Activated CD4-positive, alpha-beta T cell treated with anti-CD3 and anti-CD28 coated beads, Interleukin-10, Interleukin-2, amounts not matched to agents 100 ng/mL and 50 ng/mL, durations not matched to agents 16 hours and 8 hours (primary cell): ENCODE measurements at regions not wholly inside any gene's neighbourhood (a gene's known extent, or its start where the extent isn't known, plus 50 kb on each side); places are given as distances from the start of the nearest gene placed in this dataset.
A peak's percentile ranks its signal among the peaks of the same experiment; 100 is the strongest.
"Not testable (repeated sequence)": the region's sequence is repeated elsewhere in the genome, so short reads cannot be mapped to it uniquely, and the experiment has no call there.

Experiments
- DNase-seq: peaks from one replicate; pipeline ENCODE4 v3.0.0-alpha.2; 2020

- no peak for DNase-seq
These were observed 295.4 kb upstream of the DAB2 start for GRCh38 chr5:39720136-39720535.

DNA sequence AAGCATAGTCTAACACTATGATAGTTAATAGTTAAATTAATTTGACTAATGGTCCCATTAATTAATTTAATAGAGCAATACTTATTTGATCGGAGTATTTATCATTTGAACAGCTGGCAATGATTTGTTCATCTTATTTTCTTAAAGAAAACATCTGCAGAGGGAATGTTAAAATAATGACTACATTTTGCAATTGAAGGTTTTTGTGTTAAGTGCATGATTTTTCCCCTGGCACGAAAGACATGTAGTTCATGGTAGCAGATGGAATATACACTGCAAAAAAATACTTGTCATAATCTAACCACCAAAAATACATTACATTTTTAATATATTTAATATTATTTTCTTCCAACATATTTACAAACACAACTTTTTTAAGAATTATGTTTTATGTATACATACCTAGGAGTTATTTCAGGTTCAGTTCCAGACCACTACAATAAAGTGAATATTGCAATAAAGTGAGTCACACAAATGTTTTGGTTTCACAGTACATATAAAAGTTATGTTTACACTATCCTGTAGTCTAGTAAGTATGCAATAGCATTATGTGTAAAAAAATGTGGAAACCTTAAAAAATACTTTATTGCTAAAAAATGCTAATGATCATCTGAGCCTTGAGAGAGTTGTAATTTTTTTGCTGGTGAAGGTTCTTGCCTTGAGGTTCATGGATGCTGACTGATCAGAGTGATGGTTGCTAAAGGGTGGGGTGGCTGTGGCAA, 292.6 kb upstream of the DAB2 start:
- DNase-seq = no peak

- peak; percentile 59 for DNase-seq
These were observed 291.8 kb upstream of the DAB2 start for GRCh38 chr5:39716532-39717028.

DNA sequence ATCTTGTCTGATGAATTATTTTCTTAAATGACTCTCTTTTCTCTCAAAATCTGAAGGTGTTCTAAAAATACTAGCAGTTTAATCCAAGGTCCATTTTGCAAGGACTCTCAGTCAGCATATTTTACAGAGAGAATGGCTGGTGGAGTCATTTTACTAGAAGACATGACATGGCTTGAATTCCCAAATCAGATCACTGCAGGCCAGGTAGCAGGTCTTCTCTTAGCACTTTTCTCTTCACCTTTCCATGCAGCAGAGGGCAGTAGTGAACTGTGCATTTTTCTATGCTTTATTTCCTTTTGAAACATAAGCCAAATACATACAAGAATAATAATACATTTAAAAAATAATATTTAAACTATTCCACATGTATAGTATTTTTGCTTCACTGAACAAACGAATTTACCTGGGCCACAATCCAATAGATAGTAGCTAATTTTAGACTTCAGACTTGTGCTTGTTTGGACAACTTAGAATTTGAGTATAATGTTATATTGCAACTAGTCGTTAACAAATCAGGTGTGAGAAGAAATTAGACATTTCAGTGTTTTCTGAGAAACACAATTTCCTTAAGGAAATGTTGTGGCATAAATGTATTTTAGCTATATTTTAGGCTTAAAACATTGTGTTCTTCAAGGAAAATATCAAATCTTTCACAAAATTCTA, 289.4 kb upstream of the DAB2 start:
- DNase-seq = peak; percentile 64

DNA sequence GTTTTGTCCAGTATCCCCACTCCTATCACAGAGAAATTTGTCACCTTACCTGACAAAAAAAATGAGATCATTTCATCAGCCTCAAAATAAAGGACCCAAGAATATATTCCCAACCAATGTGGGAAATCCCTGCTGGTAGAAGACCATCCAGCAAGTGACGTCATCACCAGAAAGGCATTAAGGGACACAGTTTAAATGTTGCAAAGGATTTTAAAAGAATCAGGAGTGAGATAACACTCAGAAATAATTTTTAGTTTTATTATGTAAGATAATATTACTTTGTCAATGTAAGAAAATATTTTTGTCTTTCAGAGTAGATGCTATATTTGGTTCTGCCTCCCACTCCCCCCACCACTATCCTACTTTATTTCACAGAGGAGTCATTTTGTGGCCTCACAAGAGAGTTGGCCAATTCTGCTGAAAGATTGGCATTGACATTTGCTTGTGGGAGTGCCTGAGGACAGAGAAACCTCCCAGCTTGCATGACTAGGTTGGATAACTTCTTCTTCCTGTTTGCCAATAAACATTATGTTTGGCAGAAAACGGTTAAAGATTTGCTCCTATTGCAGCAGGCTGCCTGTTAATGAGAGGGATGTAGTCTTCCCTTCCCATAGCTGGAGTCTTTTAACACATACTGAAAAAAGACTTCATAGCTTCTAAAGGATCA, 288.6 kb upstream of the DAB2 start:
- no peak for DNase-seq

- DNase-seq = no peak
These were observed 287.8 kb upstream of the DAB2 start for GRCh38 chr5:39712316-39713249.

GRCh38 chr5:39711821-39712220, 287.0 kb upstream of the DAB2 start:
- no peak for DNase-seq

DNA sequence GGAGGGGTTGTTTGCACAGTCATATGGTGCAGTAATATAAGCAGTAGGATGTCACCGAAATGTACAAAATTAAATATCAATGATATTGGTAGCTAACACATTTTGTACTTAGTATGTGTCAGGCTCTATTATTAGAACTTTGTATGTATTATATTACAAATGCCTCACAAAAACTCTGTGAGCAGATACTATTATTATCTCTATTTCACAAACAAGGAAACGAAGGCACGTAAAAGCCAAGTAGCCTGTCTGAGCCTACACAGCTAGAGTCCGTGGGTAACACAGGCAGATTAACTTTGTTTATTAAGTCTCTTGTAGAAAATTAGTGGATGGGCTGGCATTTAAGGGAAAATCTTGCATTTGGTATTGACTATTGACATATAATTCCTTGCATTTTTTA, 284.3 kb upstream of the DAB2 start:
- DNase-seq = no peak

GRCh38 chr5:39702928-39703327, 278.1 kb upstream of the DAB2 start:
- DNase-seq = no peak

DNA sequence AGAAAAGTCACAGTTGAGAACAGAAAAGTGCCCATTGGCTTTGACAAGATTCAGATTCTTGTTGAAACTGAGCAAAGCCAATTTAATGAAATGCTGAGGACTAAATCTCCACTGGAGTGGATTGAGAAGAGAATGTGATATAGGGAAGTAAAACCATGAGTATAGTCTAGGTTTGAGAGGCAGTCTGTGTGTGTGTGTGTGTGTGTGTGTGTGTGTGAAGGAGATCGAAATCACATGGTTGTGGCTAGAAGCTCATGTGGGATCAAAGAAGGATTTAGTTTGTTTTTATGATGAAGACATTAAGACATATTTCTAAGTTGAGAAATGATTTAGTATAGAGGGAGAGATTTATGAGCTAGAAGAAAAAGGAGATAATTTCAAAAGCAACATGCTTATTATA, 275.7 kb upstream of the DAB2 start:
- no peak for DNase-seq

- no peak for DNase-seq
These were observed 274.2 kb upstream of the DAB2 start for GRCh38 chr5:39698838-39699560.

GRCh38 chr5:39697881-39698280, 273.1 kb upstream of the DAB2 start:
- no peak for DNase-seq

GRCh38 chr5:39696672-39697398, 272.1 kb upstream of the DAB2 start:
- DNase-seq = no peak

GRCh38 chr5:39691993-39692392, 267.2 kb upstream of the DAB2 start:
- no peak for DNase-seq

DNA sequence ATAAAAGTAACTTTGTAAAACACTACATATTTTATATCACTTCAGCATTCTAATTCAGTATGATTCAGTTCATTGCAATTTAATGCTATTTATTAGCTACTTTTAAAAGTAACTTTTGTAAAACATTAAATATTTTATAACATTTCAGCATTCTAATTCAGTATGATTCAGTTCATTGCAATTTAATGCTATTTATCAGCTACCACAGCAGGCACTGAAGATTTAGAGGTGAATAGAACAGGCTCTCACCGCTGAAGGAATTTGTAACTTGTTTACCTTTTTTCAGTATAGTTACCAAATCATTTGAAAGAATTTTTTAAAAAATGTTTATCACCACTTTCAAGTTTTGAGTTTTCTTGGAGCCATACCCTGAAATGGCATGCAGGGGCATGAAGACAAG, 266.4 kb upstream of the DAB2 start:
- DNase-seq = no peak

GRCh38 chr5:39689919-39690318, 265.1 kb upstream of the DAB2 start:
- DNase-seq = no peak

GRCh38 chr5:39687924-39688323, 263.1 kb upstream of the DAB2 start:
- not testable (repeated sequence) for DNase-seq

- no peak for DNase-seq
These were observed 255.4 kb upstream of the DAB2 start for GRCh38 chr5:39680213-39680612.

DNA sequence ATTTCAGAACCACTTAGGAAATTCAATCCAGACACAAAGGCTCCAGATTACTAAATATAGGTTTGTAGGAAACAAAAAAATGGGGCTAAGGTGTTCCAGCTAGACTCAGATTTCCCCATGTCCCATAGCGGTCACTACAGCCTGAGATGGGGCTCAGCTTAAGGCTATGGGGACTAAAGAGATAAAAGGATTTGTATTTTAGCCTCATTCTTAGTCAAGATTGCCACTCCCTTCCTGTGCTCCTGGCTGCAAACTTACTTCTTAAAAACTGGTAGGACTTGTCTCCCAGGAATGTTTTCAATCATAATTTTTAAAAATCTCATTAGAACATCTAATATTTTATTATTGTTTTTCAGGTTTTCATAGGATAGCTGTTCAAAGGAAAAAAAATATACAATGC, 253.8 kb upstream of the DAB2 start:
- DNase-seq = no peak

DNA sequence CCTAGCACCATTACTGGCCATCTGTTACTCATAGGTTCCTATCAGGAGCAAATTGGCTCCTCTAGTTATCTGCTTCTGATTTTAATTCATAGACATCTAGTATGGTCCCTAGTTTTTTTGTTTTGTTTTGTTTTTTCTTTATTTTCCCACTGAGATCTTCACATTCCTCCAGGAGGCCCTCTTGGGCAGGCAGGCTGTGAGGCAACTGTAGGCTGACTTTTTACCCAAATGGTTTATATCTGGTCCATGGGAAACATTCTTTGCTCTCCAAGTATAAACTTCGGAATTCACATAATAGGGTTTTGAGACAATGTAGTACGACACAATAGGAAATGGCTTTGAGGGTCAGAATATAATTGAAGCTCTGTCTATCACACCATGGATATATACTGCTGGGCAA, 250.9 kb upstream of the DAB2 start:
- DNase-seq = no peak
